Activated CD4-positive, alpha-beta T cell treated with anti-CD3 and anti-CD28 coated beads for 24 hours (primary cell): ENCODE measurements at regions not wholly inside any gene's neighbourhood (a gene's known extent, or its start where the extent isn't known, plus 50 kb on each side); places are given as distances from the start of the nearest gene placed in this dataset.

Source experiments
- DNase-seq, 2 donors: peaks; one replicate each; pipeline ENCODE4 v3.0.0-alpha.2; 2020; ENCODE audit warnings: low read depth in 2 of 2

DNA sequence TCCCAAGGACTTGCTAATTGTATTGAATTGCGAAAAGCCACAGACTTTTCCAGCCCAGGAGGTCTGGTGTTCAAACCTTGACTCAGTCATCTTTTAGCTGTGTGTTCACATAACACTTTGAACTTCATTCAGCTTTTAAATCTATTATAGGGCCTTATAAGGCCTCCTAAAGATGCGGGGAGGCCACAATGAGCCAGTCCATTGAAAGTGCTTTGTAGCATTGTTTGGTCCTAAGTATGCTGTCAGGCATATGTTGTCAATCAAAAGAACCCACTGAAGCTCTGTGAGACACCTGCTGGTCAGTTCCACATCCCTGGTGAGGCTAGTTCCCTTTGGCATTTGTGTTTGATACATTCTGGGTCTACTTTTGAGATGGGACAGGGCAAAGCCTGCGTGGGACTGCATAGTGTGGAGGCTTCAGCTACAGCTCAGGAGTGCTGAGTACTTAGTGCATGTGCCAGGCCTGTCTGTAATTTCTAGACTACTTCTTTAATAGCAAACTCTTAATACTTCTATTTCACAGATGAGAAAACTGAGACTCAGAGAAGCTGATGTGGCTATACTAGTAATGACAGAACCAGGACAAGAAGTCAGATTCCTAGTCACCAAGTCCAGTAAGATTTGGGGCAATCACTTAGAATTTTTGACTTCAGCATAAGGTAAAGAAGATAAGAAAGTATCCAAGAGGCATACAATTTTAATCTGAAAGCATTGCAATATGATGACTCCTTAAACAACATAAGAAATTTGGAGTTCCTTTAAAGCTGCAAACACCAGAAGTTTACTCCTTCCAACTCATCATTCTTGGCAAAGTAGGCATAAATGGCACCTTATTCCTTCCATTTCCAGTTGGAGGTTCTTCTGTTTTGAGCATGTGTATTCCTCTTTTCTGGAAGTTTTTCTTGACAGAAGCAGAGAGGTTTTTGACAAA, 213.0 kb downstream of the PDCD6IP start:
- DNase-seq: no peak

DNA sequence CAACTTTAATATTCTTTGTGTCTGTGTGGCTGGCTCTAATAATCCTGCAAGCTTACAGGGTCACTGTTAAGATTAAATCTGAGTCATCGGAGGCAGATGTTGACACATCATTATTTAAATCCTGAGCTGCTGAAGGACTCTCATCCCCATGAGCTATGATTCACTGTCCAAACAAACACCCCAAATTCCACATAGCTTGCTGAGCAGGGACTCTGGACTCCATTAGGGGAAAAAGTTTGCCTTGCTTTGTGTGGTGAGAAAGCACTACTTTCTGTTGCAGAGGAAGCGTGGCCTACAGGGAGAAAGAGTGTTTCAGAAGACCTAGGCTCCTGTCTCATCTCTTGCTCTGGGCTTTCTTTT, 213.7 kb downstream of the PDCD6IP start:
- DNase-seq: no peak

DNA sequence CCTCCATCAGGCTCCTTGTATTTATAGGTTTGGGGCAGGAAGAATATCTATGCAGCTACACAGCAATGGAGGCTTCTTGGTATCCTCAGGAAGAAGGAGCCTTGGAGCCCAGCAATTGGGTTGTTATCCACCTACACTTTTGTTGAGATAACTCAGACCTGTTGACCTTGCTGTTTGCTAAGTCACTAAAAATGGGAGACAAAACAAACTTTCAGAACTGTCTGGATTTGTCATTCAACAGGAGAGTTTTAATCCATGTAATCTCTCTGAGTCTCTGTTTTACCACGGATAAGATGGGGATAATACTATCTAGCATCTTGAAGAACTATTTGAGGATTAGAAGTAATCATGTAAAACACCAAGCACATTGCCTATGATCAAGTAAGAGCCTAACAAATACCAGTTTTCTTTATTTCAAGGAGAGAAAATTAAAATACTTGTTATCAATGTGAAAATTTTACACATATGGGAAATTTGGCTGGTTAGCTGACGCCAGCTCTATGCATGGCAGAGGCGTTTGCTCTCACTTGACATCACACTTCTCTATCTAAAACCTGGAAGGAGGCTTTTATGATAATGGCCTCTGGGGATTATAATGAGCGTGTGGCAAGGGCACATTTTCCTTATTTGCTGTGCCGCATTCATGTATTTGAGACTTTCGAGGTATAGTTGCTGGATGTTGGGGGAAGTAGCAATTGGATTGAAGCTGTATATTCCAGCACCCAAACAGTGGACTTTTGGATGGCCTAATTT, 215.6 kb downstream of the PDCD6IP start:
- DNase-seq: no peak

DNA sequence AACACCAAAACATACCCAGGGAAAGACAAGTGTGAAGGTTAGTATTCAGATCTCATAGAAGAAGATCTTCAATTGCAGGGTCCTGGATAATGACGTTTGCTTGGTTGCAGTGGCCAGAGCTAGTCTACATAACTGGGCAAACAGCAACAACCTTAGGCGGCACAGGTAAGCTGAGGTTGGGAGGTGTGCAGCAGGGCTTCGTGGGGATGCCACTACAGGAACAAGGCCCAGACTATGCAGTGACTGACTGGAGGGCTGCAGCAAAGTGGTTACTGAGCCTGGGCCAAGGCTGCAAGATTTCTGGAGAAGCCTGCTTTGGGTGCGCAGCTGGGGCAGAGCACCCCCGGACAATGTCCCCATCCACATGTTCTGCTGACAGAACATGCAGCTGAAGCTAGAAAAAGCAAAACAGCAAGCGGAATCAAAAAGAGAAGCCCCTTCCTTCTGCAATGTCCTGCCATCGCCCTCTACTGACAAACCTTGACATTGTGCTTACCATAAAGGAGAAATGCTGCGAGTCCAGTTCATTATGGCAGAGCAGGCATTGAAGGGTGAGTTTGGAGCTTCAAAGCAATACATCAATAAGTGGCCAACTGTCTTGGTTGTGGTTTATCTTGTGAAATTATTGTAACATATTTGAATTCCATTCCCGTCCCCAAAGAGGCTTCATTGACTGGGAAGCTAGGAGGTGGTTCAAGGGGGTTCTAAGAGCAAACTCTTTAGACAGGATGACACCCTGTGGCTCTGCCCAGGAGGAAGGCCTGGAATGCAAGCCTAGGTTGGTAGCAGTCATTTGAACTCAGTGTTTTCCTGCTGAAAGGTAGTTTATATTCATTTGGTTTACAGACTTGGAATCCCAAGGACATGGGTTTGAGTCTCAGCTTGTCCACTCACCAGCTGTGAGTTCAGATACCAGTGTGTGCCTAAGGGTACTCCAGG, 217.0 kb downstream of the PDCD6IP start:
- DNase-seq: no peak

DNA sequence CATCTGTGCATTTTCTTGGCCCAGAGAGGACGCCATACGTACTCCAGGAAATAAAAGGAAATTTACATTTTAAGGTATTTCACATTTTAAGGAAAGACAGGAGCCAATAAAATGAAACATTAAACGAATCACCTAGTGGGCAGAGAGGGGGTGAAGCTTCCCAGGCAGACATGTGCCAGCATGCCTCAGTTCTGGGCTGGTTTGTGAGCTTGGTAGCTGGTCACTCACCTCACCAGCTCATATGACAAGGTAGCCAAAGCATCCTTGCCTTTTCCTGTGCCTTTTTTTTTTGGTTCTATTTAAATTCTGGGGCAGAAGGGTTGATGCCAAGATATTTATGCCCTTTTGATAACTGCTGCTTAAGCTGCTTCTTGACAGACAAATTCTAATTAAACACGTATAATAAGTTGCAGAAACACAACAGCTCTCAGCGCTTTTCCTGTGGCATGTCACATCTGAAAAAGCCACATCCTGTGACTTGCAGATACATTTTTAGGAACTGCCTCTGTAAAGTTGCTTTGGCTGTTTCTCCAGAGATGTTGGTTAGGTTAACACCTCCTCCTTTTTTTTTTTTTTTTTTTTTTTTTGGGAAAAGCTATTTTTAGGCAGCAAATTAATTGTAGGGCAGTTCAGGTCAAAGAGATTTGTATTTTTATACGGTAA, 218.6 kb downstream of the PDCD6IP start:
- DNase-seq: no peak

DNA sequence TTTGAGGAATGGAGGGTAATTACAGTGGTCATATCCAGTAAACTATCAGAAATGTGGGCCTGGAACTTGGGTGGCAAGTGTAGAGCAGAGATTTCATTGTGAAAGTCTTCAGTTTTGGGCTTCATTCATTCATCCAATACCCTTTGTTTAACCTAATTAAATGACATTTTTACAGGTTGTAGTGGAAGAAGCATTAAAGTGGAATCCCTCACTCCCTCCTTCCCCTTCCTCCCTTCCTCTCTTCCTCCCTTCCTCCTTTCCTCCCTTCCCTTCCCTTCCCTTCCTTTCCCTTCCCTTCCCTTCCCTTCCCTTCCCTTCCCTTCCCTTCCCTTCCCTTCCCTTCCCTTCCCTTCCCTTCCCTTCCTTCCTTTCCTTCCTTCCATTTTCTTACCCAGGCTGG, 219.3 kb downstream of the PDCD6IP start:
- no peak for DNase-seq

DNA sequence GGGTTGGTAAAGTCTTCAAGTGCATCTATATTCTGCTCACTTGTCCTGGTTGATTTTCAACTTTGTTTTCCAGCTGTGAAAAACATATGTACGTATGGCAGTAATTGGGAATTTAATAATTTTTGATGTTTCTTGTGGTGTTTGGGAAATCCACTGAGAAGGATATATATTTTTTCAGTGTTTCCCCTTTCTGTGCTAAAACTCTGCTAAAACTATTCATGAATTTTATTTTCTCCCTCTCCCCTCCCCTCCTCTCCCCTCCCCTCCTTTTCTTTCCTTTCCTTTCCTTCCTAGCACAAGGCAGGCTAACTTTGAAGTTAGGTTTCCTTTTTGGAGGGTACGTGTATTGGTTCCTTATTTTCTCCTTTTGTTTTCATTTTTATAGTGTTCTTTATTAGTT, 220.7 kb downstream of the PDCD6IP start:
- no peak for DNase-seq

DNA sequence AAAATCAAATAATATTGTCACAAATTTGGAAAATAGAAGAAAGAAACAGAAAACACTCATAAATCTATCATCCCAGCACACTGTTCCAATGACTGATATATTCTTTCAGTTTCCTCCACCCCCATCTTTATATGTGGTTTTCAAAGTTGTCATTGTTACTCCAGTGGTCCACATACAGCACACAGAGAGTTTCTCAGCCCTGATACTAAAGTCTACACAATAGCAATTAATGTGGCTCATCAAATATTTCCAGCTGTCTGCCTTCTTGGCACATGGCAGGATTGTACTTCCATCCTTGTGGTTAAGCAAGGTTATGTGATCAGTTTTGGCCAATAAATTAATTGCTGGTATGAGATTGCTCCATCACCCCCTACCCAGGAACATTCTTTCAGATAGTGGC, 221.7 kb downstream of the PDCD6IP start:
- no peak for DNase-seq

DNA sequence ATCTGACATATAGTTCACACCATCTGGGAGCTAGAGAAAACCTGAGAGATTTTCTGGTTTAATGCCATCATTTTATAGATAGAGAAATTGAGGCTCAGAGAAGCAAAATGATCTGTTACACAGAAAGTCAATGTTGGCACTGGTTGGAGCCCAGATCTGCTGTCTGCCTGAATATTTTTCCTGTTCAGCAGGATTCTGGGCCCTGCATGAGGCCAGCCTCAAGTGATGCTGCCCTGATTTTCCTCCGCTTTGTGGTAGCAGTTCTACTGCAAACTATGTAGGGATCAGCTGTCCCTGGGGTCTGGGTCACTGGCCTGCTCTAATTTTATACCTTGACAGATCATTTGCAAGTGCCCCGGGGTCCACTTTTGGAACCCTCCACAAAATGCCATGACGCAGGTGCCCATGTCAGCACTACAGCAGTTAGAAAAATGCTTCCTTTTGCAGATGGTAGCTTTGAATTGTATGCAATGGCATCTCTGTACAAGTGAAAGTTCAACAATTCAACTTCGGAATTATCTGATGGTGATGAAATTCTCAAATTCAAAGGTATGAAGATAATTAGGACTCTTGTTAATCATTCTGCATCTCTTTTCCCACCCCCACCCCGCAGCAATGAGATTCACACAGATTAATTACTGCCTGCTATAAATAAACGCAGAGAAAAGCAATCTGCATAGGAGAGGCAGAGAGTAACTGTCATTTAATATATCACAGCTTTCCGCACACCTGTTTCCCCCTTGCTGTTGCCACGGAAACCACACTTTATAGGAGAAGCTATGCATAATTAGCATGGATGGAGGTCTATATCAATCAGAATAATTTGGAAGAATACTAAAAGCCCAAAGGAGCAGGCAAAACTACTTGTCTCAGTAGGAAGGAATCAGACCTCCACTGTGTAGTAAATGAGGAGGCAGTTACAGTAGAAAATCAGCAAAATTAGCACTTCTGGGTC, 222.6 kb downstream of the PDCD6IP start:
- DNase-seq: no peak

DNA sequence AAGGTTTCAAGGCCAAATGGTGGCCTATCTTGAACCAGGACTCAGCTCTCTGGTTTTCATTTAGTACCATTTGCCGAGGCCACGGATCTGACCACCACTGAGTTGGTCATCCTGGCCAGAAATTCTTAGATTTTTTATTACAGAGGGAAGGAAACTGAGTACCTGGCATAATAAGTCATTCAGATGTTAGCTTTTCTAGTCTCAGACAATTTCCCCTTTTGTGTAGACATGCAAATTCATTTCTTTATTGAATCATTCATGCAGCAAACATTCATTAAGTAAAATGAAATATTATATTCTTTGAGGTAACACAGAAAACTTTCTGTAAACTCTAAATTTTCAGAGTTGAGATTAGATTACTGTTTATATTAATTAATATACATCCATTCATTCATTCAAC, 223.7 kb downstream of the PDCD6IP start:
- DNase-seq: no peak

DNA sequence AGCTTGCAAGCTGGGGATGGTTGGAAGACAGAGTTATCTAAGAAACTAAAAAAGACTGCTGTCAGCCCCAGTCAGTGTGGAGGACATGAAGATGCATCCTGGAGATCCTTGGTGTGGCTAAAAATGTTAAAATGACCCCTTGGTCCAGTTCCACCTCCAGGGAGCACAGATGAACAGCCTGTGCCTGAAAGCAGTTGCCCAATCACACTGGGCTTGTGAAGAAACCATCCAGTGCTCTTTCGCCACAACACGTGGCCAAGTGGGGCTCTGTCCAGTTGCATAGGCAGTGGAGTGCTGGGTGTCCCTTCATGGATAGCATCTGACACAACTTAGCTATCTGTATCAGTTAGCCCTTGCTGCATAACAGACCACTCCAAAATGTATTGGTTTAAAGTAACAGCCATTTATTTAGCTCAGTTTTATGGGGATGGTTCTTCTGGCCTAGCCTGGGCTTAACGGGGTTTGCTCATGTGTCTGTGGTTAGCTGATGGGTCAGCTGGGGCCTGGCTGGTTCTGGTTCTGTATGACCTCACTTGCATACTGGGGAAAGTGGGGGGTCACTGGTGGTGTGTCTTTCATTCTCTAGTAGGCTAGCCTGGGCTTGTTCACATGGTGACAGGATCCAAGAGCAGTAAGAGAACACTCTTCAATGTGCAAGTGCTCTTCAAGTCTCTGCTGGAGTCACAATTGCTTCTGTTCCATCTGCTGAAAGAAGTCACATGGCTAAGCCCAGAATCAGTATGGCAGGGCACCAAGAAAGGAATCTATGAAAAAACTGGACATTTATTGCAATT, 226.2 kb downstream of the PDCD6IP start:
- no peak for DNase-seq

DNA sequence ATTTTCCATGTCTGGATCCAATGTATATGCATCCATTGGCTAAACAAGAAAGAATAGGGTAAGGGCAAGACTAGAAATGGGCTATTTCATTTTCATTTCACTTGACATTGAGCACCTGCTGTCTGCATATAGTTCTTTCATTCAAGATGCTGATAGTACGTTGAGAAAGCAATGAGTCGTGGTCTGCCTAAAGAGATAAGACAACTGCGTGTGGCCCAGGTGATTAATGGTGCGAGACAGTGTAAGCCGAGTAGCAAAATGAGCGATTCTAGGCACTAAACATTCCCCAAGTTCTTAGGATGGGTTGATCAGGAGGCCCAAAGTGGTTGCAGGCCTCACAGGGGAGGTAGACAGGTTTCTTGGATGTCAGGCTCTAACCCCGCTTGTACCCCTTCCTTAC, 235.4 kb downstream of the PDCD6IP start:
- no peak for DNase-seq

DNA sequence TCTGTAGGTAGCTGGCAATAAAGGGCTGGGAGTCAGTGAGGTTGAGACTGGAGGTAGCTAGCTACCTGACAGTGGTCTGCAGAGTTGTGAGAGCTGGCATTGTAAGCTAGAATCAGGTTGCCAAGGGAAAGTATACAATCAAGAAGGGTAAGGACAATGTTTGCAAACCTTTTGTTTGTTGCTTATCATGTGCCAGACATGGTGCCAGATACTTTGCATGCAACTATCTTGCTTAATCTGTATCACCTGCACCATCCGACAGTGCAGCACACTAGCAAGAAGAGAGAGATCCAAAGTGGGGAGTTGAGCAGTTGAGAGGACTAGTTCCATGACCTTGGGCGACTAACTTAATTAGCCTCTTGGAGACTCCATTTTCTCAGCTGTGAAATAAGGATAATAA, 236.4 kb downstream of the PDCD6IP start:
- DNase-seq: no peak

DNA sequence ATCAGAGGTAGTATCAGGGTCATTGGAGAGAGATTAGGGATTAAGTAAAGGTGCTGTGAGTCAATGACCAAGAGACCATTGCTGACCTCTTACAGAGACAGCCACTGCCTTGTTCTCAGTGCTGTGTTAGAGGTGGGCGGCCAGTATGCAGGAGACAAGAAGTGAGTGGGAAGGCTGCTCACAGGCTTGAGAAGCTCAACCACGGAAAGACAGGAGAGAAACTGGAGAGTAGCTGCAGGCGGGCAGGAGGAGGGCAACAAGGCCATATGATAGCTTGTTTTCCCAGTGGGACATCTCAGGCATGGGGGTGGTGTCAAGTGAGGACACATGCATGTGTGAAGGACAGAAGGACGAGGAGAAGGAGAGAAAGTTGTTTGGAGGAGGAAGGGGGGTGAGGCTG, 237.3 kb downstream of the PDCD6IP start:
- DNase-seq: no peak

DNA sequence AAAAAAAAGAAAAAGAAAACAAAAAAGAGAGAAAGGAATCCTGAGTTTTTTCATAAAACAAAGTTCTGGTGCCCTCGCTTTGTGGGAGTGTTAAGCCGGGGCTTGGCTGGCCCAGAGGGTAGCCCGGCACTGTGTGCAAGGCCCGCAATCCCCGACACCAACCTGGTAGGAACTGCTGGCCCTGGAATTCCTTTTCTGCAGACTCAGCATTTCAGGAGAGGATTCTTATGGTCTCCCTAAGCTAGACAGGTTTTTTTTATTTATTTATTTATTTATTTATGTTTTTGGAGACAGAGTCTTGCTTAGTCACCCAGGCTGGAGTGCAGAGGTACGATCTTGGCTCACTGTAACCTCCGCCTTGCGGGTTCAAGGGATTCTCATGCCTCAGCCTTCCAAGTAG, 238.8 kb downstream of the PDCD6IP start:
- DNase-seq: no peak

DNA sequence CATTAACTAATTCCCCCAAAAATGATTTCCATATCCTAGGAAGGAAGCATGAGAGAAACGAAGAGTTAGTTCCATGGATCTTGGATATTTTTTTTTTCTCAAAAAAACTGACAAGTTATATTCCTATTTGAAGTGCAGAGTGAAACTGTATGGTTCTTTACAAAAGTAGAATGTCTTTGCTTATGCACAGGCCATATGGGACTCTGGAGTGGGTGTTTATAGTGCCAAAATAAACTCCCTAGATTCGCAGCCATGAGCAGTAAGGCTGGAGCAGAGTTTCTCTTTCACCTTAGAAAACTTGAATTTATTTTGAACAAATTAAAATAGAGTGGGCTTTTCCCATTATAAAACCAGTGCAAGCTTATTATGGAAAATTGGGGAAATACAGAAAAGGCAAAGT, 239.7 kb downstream of the PDCD6IP start:
- DNase-seq: no peak

DNA sequence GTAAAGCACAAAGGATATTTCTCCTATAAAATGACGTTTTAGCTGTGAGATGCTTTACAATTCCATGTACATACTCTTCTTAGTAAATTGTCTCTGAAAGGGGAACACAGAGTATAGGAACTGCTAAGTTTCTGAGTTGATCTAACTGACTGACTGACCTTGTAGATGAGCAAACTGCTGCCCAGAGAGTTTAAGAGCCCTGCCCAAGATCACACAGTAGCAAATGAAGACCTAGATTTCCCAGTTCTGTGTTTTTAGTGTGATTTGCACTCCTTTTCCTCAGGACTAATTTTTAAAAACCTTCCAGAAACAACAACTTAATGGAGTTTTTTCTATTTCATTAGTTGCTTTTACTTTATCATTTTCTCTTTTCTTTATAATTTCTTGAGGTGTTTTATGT, 247.7 kb downstream of the PDCD6IP start:
- DNase-seq: no peak

DNA sequence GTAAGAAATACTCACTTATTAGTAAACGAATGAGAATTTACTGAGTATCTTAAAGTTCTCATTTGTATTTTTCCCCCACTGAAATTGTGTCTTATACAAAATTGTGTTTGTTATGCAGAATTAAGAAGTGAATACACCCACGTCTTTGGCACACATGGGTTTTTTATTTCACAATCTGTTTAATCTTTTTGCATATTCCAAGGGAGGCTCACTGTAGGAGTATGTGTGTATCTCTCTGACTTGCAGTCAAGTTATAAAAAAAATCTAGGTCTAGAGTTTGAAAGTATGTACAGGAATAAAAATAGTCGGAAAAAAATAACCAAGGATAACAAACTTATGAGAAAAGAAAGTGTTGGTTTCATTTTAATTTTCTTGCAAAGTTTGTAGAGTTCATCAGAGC, 255.2 kb downstream of the PDCD6IP start:
- DNase-seq: no peak

DNA sequence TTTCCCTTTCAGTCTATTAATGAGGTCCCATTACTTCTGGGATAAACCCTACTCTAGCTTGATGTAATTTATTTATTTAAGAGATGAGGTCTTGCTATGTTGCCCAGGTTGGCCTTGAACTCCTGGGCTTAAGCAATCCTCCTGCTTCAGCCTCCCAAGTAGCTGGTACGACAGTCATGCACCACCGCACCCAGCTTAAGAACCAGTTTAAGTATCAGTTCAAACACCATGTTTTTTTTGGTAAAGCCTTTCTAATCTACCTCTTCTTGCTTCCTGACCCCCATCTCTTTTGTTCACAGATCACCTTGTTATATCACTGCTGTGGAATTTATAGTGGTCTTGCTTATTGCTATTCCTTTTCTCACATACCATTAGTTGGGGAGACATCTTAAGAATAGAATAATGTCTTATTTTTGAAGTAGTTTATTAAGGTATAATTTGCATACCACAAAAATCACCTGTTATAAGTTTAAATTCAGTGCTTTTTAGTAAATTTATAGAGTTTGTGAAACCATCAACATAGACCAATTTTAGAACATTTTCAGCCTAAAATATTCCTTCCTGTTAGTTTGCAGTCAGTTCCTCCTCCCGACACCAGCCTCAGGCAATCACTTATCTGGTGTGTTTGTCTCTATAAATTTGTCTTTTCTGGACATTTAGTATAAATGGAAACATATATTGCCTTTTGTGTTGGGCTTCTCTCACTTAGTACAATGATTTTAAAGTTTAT, 257.9 kb downstream of the PDCD6IP start:
- no peak for DNase-seq
